Kidney glomerular epithelial cell (primary cell): ENCODE measurements at regions not wholly inside any gene's neighbourhood (a gene's known extent, or its start where the extent isn't known, plus 50 kb on each side); places are given as distances from the start of the nearest gene placed in this dataset.

Source experiments
- DNase-seq: peaks from one replicate; lab custom pipeline; 2025; lab: John Stamatoyannopoulos, UW

GRCh38 chr10:43970018-43970698 lies 321.5 kb upstream of the ZNF32 start:
- DNase-seq, result no peak

- DNase-seq, result no peak
Measured at GRCh38 chr10:43969506-43969905, 320.8 kb upstream of the ZNF32 start.

- no peak for DNase-seq
Measured at GRCh38 chr10:43968961-43969360, 320.3 kb upstream of the ZNF32 start.

DNA sequence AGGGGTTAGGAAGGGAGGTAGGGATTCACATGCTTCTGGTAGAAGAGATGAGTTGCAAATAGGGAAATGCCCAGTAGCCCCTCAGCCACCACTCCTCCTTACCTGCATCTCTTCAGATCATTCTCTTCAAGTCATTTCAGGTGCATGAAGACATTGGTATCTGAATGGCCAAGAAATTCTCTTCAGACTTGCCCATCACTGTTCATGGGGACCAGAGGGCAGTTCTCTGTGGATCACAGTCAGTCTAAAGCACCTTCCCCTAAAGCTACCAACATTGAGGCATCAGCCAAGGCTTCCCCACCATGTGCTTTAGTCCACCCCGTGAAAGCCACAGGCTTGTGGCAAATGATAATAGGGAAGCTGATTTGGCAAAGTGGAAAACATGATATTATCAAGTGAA lies 319.4 kb upstream of the ZNF32 start:
- DNase-seq, result no peak

GRCh38 chr10:43966571-43966965 lies 317.9 kb upstream of the ZNF32 start:
- no peak for DNase-seq

GRCh38 chr10:43965918-43966570 lies 317.4 kb upstream of the ZNF32 start:
- no peak for DNase-seq

GRCh38 chr10:43965033-43965917 lies 316.6 kb upstream of the ZNF32 start:
- no peak for DNase-seq

- DNase-seq, result no peak
Measured at GRCh38 chr10:43964486-43964885, 315.8 kb upstream of the ZNF32 start.

GRCh38 chr10:43963793-43964425 lies 315.2 kb upstream of the ZNF32 start:
- no peak for DNase-seq

GRCh38 chr10:43963379-43963778 lies 314.7 kb upstream of the ZNF32 start:
- DNase-seq, result no peak

- DNase-seq, result no peak
Measured at GRCh38 chr10:43962346-43963191, 313.9 kb upstream of the ZNF32 start.

- no peak for DNase-seq
Measured at GRCh38 chr10:43961523-43962345, 313.1 kb upstream of the ZNF32 start.

GRCh38 chr10:43960981-43961380 lies 312.3 kb upstream of the ZNF32 start:
- DNase-seq, result no peak

GRCh38 chr10:43960477-43960876 lies 311.8 kb upstream of the ZNF32 start:
- no peak for DNase-seq

GRCh38 chr10:43960135-43960415 lies 311.4 kb upstream of the ZNF32 start:
- no peak for DNase-seq

GRCh38 chr10:43959364-43960134 lies 310.9 kb upstream of the ZNF32 start:
- no peak for DNase-seq

DNA sequence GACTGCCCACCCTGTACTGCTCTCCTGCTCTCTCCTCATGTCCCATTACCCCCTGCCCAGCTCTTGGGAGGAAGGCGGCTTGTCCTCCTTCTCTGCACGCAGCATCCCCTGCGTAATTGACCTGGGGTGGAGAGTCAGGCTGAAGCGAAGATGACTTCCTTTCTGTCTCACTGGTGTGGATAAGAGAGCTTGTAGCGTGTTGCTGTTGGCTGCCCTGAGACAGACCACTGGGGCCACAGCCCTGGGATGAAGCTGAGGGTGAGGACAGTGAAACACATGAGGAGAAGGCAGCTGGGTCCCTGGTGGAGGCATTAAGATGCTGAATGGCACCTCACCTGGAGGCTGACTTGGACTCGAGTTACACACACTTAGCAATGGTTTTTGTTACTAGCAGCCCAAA lies 310.3 kb upstream of the ZNF32 start:
- no peak for DNase-seq

- no peak for DNase-seq
Measured at GRCh38 chr10:43958071-43958432, 309.4 kb upstream of the ZNF32 start.

DNA sequence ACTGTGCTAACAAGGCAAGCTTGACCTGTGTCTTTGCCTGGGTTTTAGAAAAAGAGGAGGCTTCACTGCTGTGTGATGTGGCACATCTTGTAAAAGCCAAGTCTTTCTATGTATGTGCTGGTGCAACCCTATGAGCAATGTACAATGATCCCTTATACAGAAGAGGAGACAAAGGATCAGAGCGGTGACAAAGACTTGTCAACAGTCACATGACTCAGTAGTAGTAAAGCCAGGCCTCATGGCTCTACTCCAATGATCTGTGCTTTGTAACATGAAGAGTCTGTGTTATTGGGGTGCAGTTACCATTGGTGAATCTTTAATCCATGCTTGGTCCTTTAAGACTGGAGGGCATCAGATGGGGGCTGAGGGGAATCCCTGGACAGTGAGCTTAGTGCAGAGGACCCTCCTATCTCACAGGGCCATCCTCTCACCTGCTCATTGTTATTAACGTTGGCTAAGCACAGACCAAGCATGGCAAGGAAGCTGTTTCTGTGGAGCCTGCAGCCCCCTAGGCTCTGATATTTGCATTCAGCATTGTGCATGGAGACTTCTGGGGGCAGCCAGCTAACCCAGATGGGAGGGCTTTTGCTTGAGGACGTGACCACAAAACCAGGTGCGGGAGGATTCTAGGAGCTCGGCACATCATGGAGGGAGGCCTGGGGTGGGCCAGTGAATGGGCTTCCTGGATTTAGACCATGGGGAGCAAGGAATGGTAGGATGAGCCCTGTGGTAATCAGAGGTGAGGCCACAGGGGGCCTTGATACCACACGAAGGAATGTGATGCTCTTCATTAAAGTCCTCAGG lies 308.8 kb upstream of the ZNF32 start:
- DNase-seq, result no peak
